ENCODE measurements at regions not wholly inside any gene's neighbourhood (a gene's known extent, or its start where the extent isn't known, plus 50 kb on each side); places are given as distances from the start of the nearest gene placed in this dataset.

DNA sequence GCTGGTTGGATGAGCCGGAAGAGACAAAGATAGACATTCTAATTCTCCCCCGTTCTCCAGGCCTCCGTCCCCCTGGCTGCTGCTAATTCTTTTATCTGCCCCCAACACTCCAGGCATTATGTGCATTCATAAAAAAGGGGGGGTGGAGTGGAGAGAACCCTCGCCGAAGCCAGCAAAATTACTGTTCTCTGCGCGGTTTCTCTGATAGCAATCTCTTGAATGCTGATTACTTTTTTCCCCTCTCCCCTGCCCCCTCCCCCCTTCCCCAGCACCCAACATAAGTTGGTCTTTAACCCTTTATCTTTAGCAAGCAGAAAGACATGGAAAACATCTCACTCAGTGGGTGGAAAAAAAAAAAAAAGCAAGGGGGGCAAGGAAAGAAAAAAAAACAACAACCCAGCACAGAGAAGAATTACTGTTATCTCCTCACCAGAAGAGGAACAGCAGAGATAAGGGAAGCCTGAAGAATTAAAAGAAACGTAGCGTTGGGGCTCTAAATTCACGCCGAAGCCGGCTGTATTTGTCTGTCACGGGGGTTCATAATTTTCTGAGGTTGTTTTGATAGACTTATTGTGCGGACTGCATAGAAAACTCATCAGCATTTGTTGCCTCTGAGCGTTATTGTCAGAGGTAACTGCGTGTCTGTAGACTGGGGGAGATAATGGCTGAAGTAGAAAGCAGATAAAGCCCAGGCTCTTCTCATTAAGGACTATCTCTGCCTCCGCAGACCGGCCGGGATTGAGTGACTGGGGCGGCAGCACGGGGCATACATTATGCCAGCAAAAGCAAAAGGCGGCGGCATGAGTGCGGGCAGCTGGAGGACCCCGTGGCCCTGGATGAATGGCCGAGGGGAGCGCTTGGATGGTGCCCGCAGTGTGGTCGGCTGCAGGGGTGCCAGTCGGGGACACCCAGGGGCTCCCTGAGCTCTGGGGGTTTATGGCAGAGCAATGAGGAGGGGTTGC, 126.9 kb downstream of the MRM1 start:
- H3K4me1 ChIP-seq (replicated peaks in 1 of 4; ENCODE audit: control insufficient read depth in 3 of 4, insufficient read depth in 4 of 4, low read length in 3 of 4) = peaks cover 13 to 31% (median 22%) of the 10 kb centered on the region in 4 experiments
- no peak overlapping the region for H4K91ac ChIP-seq (replicated peaks; ENCODE audit: insufficient read length, low read length)
- H2AK5ac ChIP-seq (ENCODE audit: low read depth, low read length) = no peak overlapping the region
- H3K36me3 ChIP-seq (ENCODE audit: control insufficient read depth in 2 of 4, insufficient read depth in 4 of 4, low read length in 3 of 4) = no peaks in the 10 kb centered on the region
- H2BK120ac ChIP-seq (replicated peaks; ENCODE audit: low read depth, low read length) = no peak overlapping the region
- H3K27ac ChIP-seq (ENCODE audit: low read depth, low read length) = no peak overlapping the region
- no peak overlapping the region; a peak in 1 of 8 replicates for H3K4me3 ChIP-seq (ENCODE audit: extremely low read depth in 1 of 4, insufficient read depth in 2 of 4, low read depth in 3 of 4, low read length in 4 of 4)
- ChIA-PET CTCF (ENCODE audit: partially characterized antibody) (interaction anchor here (1.0 to 1.9 kb wide), 3 partner anchors 21 to 27 kb away, joined by 4 to 5 read pairs (median 5); no protein-coding TSS in a partner anchor), POLR2A (ENCODE audit: partially characterized antibody) (interaction anchor here (1.0 kb wide), 1 partner anchor 24 kb away, joined by 3 read pairs; no protein-coding TSS in a partner anchor)
- H2BK12ac ChIP-seq (ENCODE audit: low read depth, low read length) = no peak overlapping the region
- no peaks in the 10 kb centered on the region for H3K9me3 ChIP-seq (ENCODE audit: insufficient read depth in 2 of 2, low read depth in 1 of 2, low read length in 1 of 2)
- no peak overlapping the region for H3K4ac ChIP-seq (replicated peaks; ENCODE audit: insufficient read length, low read depth, low read length)
- H3K79me1 ChIP-seq (ENCODE audit: low read depth, low read length) = no peaks in the 10 kb centered on the region
- no peak overlapping the region for H3K56ac ChIP-seq (replicated peaks; ENCODE audit: insufficient read length, low read depth, low read length)
- H3K14ac ChIP-seq (ENCODE audit: insufficient read length) = no peak overlapping the region
- H3K9ac ChIP-seq (replicated peaks in 1 of 4; ENCODE audit: extremely low read depth in 1 of 4, low read depth in 3 of 4, low read length in 3 of 4) = no peak overlapping the region
- DNase-seq (ENCODE audit: low read depth in 1 of 2, low spot score in 2 of 2) (no peak), FAIRE-seq (no peak)
- H2BK20ac ChIP-seq (ENCODE audit: low read length) = no peak overlapping the region
- H4K20me1 ChIP-seq (replicated peaks in 1 of 2; ENCODE audit: control insufficient read depth in 1 of 2, insufficient read depth in 2 of 2, low read length in 2 of 2) = no peaks in the 10 kb centered on the region
- peaks cover 7% of the 10 kb centered on the region; the same call in 1 of the 2 replicates for H3K23me2 ChIP-seq (ENCODE audit: low read depth, low read length)
- peaks cover 0 to 5% (median 4%) of the 10 kb centered on the region in 4 experiments; a peak in 4 of 7 replicates for H3K27me3 ChIP-seq (replicated peaks in 1 of 4; ENCODE audit: control insufficient read depth in 3 of 4, extremely low read depth in 1 of 4, insufficient read depth in 3 of 4, low read length in 3 of 4)
- 78% methylated on average over 29 of the region's 30 CpGs; no CpG with 5 or more reads in 1 of the 2 experiments for WGBS, 2 experiments (ENCODE audit: extremely low coverage in 1 of 2, insufficient coverage in 1 of 2, insufficient read length in 1 of 2, insufficient replicate concordance in 2 of 2, low coverage in 1 of 2, low lambda C conversion rate in 2 of 2, missing lambda C conversion rate in 1 of 2)
- H4K5ac ChIP-seq (ENCODE audit: insufficient read length, low read depth, low read length) = no peak overlapping the region
- H4K8ac ChIP-seq (ENCODE audit: extremely low read depth, insufficient read depth, low read length) = no peak overlapping the region
- H2AFZ ChIP-seq (ENCODE audit: low read length) = no peak overlapping the region
- no peak overlapping the region for H2BK5ac ChIP-seq (ENCODE audit: low read depth, low read length)
- no peak overlapping the region; a peak in 1 of 4 replicates for H3K4me2 ChIP-seq (ENCODE audit: insufficient read depth in 1 of 2, low read depth in 2 of 2, low read length in 2 of 2)
- H3K79me2 ChIP-seq (ENCODE audit: control insufficient read depth in 1 of 2, insufficient read depth in 2 of 2, low read length in 2 of 2) = no peaks in the 10 kb centered on the region
- H3K23ac ChIP-seq (ENCODE audit: insufficient read length) = no peak overlapping the region
- H3K18ac ChIP-seq (ENCODE audit: extremely low read depth, low read length) = no peak overlapping the region
- no peak overlapping the region for H2BK15ac ChIP-seq (ENCODE audit: low read length)
- TF ChIP-seq E2F6 (IDR thresholded peaks at IDR 0.05) (no peak), BCL11A (IDR thresholded peaks at IDR 0.05; ENCODE audit: low read depth in 2 of 2, low read length in 2 of 2) (no peak), TCF12 (IDR thresholded peaks at IDR 0.05; ENCODE audit: low read depth, low read length) (no peak), SAP30 (IDR thresholded peaks at IDR 0.05; ENCODE audit: insufficient read depth, insufficient replicate concordance, low read length) (no peak), TEAD4 (IDR thresholded peaks at IDR 0.05; ENCODE audit: low read depth, low read length) (no peak), NANOG (IDR thresholded peaks at IDR 0.05; ENCODE audit: insufficient read depth, low read depth, low read length, poor library complexity, severe bottlenecking) (no peak), SP4 (IDR thresholded peaks at IDR 0.05; ENCODE audit: low read length) (no peak), TAF7 (optimal IDR thresholded peaks at IDR 0.05; ENCODE audit: borderline replicate concordance, low read depth, low read length) (no peak), SP2 (IDR thresholded peaks at IDR 0.05; ENCODE audit: low read length) (no peak), NRF1 (IDR thresholded peaks at IDR 0.05; ENCODE audit: low read depth, low read length) (no peak), GABPA (IDR thresholded peaks at IDR 0.05; ENCODE audit: borderline replicate concordance, insufficient read depth, low read length) (no peak)
